ENCODE measurements at regions not wholly inside any gene's neighbourhood (a gene's known extent, or its start where the extent isn't known, plus 50 kb on each side); places are given as distances from the start of the nearest gene placed in this dataset.

- no peak for DNase-seq (ENCODE audit: low read depth)
- TF ChIP-seq, protein P1, sequence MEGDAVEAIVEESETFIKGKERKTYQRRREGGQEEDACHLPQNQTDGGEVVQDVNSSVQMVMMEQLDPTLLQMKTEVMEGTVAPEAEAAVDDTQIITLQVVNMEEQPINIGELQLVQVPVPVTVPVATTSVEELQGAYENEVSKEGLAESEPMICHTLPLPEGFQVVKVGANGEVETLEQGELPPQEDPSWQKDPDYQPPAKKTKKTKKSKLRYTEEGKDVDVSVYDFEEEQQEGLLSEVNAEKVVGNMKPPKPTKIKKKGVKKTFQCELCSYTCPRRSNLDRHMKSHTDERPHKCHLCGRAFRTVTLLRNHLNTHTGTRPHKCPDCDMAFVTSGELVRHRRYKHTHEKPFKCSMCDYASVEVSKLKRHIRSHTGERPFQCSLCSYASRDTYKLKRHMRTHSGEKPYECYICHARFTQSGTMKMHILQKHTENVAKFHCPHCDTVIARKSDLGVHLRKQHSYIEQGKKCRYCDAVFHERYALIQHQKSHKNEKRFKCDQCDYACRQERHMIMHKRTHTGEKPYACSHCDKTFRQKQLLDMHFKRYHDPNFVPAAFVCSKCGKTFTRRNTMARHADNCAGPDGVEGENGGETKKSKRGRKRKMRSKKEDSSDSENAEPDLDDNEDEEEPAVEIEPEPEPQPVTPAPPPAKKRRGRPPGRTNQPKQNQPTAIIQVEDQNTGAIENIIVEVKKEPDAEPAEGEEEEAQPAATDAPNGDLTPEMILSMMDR (conservative IDR thresholded peaks at IDR 0.05; ENCODE audit: low read depth, low read length): no peak
- no peak overlapping the region for H3K4me3 ChIP-seq (ENCODE audit: low read length)
Measured at GRCh38 chr4:63607169-63607872, 801.9 kb downstream of the TECRL start.

GRCh38 chr4:63589796-63590195 is 819.5 kb downstream of the TECRL start:
- TF ChIP-seq, protein P1 (conservative IDR thresholded peaks at IDR 0.05; ENCODE audit: low read depth, low read length): no peak
- no peak overlapping the region for H3K4me3 ChIP-seq (ENCODE audit: low read length)
- DNase-seq (ENCODE audit: low read depth): no peak

GRCh38 chr4:63583561-63583960 is 825.7 kb downstream of the TECRL start:
- TF ChIP-seq, protein P1 (conservative IDR thresholded peaks at IDR 0.05; ENCODE audit: low read depth, low read length): no peak
- no peak for DNase-seq (ENCODE audit: low read depth)
- no peak overlapping the region for H3K4me3 ChIP-seq (ENCODE audit: low read length)

- TF ChIP-seq, protein P1 (conservative IDR thresholded peaks at IDR 0.05; ENCODE audit: low read depth, low read length): no peak
Measured at GRCh38 chr4:63583007-63583406, 826.2 kb downstream of the TECRL start.

GRCh38 chr4:63580796-63581475 is 828.3 kb downstream of the TECRL start:
- TF ChIP-seq, protein P1 (conservative IDR thresholded peaks at IDR 0.05; ENCODE audit: low read depth, low read length): no peak
- no peak for DNase-seq (ENCODE audit: low read depth)
- no peak overlapping the region for H3K4me3 ChIP-seq (ENCODE audit: low read length)

More at GRCh38 chr4:63583007-63583406, 826.2 kb downstream of the TECRL start:
- H3K4me3 ChIP-seq (ENCODE audit: low read length): no peak overlapping the region
- no peak for DNase-seq (ENCODE audit: low read depth)

- DNase-seq (ENCODE audit: low read depth): no peak
- TF ChIP-seq, protein P1 (conservative IDR thresholded peaks at IDR 0.05; ENCODE audit: low read depth, low read length): peak; percentile 31
- no peak overlapping the region for H3K4me3 ChIP-seq (ENCODE audit: low read length)
Measured at GRCh38 chr4:63578383-63578782, 830.9 kb downstream of the TECRL start.

GRCh38 chr4:63566658-63567057 is 842.6 kb downstream of the TECRL start:
- no peak for DNase-seq (ENCODE audit: low read depth)
- H3K4me3 ChIP-seq (ENCODE audit: low read length): no peak overlapping the region
- TF ChIP-seq, protein P1 (conservative IDR thresholded peaks at IDR 0.05; ENCODE audit: low read depth, low read length): no peak

All from retinal pigment epithelial cell (primary cell).